NOMO-1 (cell line): ENCODE measurements at regions not wholly inside any gene's neighbourhood (a gene's known extent, or its start where the extent isn't known, plus 50 kb on each side); places are given as distances from the start of the nearest gene placed in this dataset.
"Not testable (repeated sequence)": the region's sequence is repeated elsewhere in the genome, so short reads cannot be mapped to it uniquely, and the experiment has no call there.

Experiments
- DNase-seq, 2 experiments: peaks; one replicate each; lab custom pipeline; 2025; ENCODE audit not compliant: unreplicated experiment in 2 of 2; lab: John Stamatoyannopoulos, UW

- DNase-seq = no peak
Observed at GRCh38 chr18:39480494-39481195, 1915.0 kb upstream of the CELF4 start.

DNA sequence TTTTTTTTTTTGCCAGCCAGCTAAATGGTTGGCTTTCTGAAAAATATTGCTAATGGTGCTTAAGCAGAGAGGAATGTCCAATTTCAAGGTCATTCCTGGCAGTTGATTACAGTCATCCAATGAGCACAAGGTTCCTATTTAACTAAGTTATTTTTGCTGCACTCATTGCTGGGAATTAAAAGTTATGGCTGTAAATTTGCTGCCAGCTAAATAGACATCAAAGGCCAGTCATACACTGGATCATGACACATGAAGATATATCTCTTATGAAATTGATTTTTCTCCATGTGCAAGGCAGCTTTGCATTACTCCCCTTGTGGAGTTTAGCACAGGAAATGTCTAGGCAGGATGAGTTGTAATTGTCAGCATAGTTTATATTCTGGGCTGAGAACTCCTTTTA, 1898.4 kb upstream of the CELF4 start:
- no peak for DNase-seq

- no peak for DNase-seq
Observed at GRCh38 chr18:39462436-39462835, 1896.8 kb upstream of the CELF4 start.

DNA sequence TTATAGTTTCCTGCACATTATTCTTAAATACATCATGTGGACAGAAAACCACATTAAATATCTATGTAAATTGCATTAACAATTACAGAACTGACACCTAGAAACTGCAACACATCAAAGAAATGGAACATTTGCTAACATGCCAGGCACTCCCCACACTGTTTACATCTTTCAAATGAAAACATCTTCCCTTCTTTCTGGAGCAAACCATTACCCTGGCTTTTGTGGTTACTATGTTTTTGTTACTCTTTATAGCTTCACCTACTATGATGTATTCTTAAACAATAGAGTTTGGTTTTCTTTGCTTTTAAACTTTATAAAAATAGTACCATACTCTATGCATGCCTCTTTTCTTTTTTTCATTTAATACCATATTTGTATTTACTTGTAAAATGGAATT, 1894.5 kb upstream of the CELF4 start:
- DNase-seq = no peak

DNA sequence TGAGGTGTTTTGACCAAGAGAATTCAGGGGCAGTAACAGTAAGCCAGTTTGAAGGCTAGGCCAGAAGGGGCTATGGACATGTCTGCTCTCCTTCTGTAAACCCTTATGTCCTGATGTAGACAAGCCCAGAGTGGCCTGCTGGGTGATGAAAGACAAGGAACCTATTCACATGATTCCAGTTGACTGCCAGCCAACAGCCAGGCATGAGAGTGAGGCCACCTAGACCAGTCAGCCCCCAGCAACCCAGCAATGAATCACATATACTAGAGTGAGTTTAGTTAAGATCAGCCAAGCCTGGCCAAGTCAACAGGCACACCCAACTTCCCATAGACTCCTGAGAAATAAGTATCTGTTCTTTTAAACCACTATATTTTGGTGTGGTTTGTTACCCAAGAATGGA, 1889.7 kb upstream of the CELF4 start:
- DNase-seq = no peak

GRCh38 chr18:39454866-39455265, 1889.3 kb upstream of the CELF4 start:
- DNase-seq = no peak

- DNase-seq = no peak
Observed at GRCh38 chr18:39453882-39454281, 1888.3 kb upstream of the CELF4 start.

DNA sequence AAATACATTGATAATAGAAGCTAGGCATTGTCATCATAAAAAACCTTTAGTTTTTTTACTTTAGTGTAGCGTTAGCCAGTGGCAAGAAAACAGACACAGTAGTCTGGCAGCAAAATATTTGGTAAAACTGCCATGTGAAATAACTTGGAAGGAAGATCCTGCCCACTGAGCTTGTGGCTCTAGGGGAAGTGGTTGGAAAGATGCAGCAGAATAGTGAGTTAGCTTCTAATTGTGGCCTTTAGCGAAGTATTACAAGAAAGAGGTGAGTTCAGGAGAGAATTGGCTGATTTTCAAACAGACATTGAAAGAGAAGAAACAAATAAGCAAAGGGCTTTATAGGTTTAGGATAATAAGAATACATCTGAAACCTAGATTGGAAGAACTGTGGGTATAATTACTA, 1887.8 kb upstream of the CELF4 start:
- DNase-seq = no peak

DNA sequence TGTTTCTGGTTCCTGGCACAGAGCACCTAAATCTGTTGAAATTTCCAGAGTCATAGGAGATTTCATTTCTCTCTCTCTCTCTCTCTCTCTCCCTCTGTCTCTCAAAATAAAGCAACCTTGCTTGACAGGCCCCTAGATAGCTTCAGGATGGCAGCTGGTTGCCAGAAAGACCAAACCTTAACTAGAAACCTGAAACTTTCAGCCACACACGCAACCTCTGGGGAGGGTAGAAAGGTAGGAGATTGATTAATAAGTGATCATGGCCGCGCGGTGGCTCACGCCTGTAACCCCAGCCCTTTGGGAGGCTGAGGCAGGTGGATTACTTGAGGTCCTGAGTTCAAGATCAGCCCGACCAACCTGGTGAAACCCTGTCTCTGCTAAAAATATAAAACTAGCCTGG, 1885.4 kb upstream of the CELF4 start:
- no peak for DNase-seq

DNA sequence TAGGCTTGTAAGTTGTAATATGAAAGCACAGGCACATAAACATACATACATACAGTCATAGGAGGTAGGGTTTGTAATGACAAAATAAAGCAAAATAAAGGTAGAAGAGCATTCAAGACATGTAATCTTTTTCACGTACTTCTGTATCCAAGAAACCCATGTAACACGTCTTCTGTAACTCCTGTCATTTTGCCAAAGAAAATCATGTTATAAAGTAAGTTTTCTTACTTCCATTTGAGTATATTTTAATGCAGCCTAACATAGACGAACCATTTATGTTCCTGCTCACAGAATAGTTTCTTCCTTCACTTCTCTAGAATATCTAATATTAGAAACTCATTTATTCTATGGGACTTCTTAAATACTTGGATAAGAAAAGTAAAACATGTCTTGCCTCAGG, 1884.0 kb upstream of the CELF4 start:
- no peak for DNase-seq

- no peak for DNase-seq
Observed at GRCh38 chr18:39448942-39449341, 1883.3 kb upstream of the CELF4 start.

DNA sequence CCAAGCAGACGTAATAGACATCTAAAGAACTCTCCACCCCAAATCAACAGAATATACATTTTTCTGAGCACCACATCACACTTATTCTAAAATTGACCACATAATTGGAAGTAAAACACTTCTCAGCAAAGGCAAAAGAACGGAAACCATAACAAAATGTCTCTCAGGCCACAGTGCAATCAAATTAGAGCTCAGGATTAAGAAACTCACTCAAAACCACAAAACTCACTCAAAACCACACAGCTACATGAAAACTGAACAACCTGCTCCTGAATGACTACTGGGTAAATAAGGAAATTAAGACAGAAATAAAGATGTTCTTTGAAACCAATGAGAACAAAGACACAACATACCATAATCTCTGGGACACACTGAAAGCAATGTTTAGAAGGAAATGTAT, 1879.4 kb upstream of the CELF4 start:
- not testable (repeated sequence) for DNase-seq

DNA sequence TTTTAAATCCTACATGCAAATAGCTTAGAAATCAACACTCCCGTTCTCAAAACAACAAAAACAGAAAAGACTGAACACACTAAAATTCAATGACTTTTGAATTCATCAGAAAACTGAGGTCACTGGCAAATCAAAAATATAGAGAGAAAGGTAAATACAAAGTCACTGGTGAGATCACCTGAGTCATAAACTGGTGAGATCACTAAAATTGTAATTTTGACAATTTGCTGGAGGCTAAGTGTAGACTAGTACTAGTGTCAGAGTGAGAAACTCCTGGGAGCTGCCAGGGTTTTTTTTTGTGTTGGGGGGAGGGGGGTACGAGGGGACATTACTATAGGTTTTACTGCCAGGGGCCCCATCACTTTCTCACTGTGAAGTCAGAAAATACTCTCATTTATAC, 1876.0 kb upstream of the CELF4 start:
- DNase-seq = no peak

- no peak for DNase-seq
Observed at GRCh38 chr18:39435996-39436395, 1870.4 kb upstream of the CELF4 start.

GRCh38 chr18:39435209-39435608, 1869.6 kb upstream of the CELF4 start:
- no peak for DNase-seq

DNA sequence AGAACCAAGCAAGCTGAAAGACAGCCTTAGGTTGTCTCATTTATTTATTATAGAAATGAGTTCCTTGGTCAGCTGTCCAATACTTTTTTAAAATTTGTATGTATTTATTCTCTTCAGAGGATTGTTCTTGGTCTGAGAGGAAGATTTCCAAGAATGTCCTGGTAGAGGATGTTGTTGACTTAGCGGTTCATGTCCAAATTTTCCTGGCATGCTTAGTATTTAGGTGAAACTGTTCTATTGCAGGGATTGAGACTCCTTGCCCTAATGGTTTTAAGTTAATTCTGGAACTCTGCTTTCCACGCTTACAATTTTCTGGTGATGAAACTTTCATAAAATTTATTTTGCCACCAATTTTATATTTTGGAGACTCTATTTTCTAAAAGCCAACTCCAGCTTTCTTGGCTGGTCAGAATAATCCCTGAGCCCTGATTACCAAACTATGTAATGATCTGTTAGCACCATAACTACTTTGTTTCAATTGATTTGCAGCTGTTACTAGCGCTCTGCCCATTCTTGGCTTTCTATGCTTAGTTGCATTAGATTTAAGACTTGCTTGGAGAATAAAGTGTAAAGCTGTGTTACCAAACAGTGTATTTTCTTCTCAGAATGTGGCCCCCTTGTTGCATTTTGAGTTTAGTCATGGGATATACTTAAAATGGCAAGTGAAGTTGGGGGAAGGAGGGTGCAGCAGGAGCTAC, 1868.8 kb upstream of the CELF4 start:
- DNase-seq = no peak

DNA sequence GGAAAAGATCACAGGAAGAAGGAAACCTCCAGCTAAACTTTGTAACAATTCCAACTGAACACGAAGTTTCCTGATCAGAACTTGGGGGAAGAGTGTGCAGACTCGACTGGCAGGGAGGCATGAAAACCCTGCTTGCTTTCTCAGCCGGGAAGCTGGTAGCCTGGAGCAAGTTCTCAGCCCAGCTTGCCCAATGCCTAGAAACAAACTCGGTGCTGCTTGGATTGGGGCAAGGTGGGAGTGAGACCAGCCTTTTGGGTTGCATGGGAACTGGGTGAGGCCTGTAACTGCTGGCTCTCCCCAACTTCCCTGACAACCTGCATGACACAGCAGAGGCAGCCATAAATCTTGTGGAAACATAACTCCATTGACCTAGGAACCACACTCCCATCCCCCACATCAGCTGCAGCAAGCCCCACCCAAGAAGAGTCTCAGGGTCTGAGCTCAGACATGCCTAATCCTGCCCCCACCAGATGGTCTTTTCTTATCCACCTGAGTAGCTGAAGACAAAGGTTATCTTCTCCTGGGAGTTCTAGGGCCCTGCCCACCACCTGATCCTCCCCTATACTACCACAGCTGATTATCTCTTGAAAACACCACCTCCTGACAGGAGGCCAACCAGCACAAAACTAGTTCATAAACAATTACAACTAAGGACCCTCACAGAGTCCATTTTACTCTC, 1859.7 kb upstream of the CELF4 start:
- no peak for DNase-seq

DNA sequence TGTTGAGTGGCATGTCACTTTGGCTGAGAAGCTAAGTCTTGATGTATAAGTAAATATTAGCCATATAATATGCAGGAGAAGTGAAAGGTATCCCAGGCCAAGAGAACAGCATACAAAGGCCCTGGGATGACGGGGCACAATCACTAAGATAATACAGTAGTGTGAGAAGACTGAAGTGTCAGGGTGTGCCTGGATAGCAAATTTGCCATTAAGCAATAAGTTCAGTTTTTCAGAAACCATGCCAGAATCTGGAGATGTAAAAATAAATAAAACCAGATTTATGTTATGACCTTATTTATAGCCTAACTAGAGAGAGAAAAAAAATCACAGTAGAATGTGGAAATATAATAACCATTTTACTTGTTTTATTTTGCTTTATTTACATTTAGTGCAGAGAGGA, 1858.7 kb upstream of the CELF4 start:
- no peak for DNase-seq

DNA sequence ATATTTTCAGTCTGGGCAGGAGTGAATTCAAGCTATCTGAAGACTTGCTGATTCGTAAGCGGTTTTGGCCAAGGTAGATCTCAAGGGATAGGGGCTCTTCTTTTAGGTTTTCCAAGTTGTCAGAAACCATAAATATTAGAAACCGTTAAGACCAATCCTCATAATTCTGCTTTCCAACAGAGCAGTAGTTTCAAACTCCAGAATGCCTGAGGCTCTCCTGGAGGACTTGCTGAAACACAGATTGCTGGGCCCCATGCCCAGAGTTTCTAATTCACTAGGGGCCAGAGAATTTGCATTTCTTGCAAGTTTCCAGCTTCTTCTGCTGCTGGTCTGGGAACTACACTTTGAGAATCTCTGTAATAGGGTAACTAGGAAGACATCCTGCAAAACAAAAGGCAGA, 1855.7 kb upstream of the CELF4 start:
- no peak for DNase-seq

DNA sequence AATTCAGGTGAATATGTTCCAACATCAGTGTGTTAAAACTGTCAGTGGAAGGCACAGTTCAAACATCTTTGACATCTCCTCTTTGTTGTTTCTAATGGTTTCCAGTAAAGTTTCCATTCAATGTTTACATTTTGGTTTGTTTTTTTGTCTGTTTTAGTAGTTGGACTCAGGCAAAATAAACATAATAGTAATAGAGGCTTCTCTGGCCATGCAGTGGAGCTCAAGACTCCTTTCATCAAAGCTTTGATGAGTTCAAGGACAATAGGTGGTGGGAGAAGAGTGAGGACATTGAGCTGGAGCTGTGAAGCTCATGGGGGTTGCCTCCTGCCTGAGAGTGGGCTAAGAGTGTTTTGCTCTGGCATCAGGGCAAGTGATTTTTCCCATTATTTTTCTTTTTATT, 1853.7 kb upstream of the CELF4 start:
- no peak for DNase-seq

DNA sequence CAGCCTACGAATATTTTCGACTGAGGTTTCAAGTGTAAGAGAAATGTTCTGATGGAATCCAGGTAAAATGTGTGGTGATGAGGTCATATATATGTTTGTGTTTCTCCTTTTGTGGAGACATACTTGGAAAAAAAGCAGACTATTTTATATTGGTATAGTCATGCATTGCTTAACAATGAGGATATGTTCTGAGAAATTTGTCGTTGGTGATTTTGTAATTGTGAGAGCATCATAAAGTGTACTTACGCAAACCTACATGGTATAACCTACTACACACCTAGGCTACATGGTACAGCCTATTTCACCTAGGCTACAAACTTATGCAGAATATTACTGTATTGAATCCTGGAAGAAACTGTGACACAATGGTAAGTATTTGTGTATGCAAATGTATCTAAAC, 1849.9 kb upstream of the CELF4 start:
- DNase-seq = no peak
